Neutrophil (primary cell): ENCODE measurements at regions not wholly inside any gene's neighbourhood (a gene's known extent, or its start where the extent isn't known, plus 50 kb on each side); places are given as distances from the start of the nearest gene placed in this dataset.

ENCODE experiments used
- H3K27ac ChIP-seq: fragments of 200-600 bp; sonication (generic); 2 replicates; pipeline ENCODE4 v1.5.1; 2016; ENCODE audit warnings: mild to moderate bottlenecking, moderate library complexity
- H3K27me3 ChIP-seq: fragments of 200-600 bp; sonication (generic); 2 replicates; pipeline ENCODE4 v1.6.0; 2016; ENCODE audit warnings: mild to moderate bottlenecking
- H3K36me3 ChIP-seq: fragments of 200-600 bp; sonication (generic); 2 replicates; pipeline ENCODE4 v1.5.1; 2017
- H3K4me1 ChIP-seq, 2 experiments: fragments of 200-600 bp in 1 of 2; sonication (generic) in 1 of 2; 1 replicate in 1 of 2; 2 replicates in 1 of 2; pipeline versions ENCODE4 v1.5.1 to v1.6.1; 2013 to 2016; ENCODE audit warnings: low read depth in 1 of 2, low read length in 1 of 2, mild to moderate bottlenecking in 1 of 2, moderate library complexity in 1 of 2; ENCODE audit not compliant: control insufficient read depth in 1 of 2, insufficient read depth in 1 of 2
- H3K4me3 ChIP-seq, 2 experiments: fragments of 200-600 bp in 1 of 2; sonication (generic) in 1 of 2; 1 replicate in 1 of 2; 2 replicates in 1 of 2; pipeline ENCODE4 v1.5.1; 2013 to 2016; ENCODE audit warnings: low read depth in 1 of 2, low read length in 1 of 2, mild to moderate bottlenecking in 1 of 2, moderate library complexity in 1 of 2
- H3K9me3 ChIP-seq: fragments of 200-600 bp; sonication (generic); 2 replicates; pipeline ENCODE4 v1.5.1; 2016
- TF ChIP-seq, protein P1 (sequence below): fragments of 200-600 bp; sonication (generic); IDR thresholded peaks from 2 replicates; pipeline ENCODE4 v1.5.1; 2016; ENCODE audit warnings: antibody characterized with exemption

DNA sequence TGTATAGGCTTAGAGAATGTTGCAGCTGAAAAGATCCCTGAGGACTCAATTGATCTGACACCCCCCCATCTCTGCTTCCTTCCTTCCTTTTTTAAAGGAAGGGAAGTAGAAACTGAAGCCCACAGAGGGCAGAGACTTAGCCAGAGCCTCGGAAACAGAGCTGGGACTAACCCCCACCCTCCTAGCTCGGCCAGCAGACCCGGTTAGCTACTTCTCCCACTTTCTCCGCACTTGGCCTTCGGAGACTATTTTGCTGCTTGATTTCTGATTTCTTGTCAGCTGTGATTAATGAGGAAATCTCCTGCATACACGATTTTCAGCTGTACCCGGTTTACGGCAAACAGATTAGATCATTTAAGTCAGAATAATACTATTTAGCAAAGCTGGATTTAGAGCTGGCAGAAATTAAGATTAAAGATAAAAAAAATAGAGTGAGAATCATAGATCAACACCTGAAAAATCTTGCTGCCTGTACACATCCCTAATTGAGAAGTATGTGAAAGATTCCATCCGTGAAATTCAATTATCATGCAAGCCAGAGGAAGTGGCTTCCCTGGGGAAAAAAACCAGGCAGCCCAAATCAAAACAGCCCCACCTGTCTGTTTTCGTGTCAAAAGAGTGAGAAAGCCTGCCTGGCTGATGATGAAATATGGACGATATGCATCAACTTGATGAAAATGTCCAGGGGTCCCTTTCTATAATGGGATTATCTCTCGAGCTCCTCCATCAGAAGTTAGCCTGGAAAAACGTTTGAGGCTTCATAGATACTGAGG lies 159.5 kb upstream of the SHB start:
- Histone ChIP-seq H3K27me3 (peaks cover 31% of the 10 kb centered on the region), H3K36me3 (no peaks in the 10 kb centered on the region), H3K4me3 (no peak overlapping the region), H3K9me3 (no peaks in the 10 kb centered on the region), H3K4me1 (no peaks in the 10 kb centered on the region), H3K27ac (no peak overlapping the region)
- TF ChIP-seq, protein P1, sequence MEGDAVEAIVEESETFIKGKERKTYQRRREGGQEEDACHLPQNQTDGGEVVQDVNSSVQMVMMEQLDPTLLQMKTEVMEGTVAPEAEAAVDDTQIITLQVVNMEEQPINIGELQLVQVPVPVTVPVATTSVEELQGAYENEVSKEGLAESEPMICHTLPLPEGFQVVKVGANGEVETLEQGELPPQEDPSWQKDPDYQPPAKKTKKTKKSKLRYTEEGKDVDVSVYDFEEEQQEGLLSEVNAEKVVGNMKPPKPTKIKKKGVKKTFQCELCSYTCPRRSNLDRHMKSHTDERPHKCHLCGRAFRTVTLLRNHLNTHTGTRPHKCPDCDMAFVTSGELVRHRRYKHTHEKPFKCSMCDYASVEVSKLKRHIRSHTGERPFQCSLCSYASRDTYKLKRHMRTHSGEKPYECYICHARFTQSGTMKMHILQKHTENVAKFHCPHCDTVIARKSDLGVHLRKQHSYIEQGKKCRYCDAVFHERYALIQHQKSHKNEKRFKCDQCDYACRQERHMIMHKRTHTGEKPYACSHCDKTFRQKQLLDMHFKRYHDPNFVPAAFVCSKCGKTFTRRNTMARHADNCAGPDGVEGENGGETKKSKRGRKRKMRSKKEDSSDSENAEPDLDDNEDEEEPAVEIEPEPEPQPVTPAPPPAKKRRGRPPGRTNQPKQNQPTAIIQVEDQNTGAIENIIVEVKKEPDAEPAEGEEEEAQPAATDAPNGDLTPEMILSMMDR: no peak

DNA sequence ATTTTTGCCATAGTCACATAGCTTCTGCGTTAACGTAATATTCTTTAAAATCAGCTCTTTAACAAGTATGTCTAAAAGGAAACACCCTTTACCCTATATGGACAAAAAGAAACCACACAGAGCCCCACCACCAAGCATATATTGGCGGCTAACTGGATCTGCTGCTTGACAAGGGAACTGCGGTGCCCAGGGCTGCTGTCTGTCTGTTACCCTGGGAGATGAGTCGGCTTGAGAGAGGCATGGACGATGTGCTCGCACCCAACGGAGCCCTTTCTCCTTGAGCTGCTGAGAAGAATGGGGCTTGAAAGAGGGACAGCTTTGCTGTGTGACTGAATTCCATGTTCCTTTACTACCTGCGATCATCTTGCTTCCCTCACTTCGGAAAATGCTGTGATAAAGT lies 158.6 kb upstream of the SHB start:
- Histone ChIP-seq H3K9me3 (no peaks in the 10 kb centered on the region), H3K4me3 (no peak overlapping the region), H3K27me3 (peaks cover 31% of the 10 kb centered on the region), H3K27ac (no peak overlapping the region), H3K36me3 (no peaks in the 10 kb centered on the region), H3K4me1 (no peaks in the 10 kb centered on the region)
- TF ChIP-seq, protein P1: no peak

DNA sequence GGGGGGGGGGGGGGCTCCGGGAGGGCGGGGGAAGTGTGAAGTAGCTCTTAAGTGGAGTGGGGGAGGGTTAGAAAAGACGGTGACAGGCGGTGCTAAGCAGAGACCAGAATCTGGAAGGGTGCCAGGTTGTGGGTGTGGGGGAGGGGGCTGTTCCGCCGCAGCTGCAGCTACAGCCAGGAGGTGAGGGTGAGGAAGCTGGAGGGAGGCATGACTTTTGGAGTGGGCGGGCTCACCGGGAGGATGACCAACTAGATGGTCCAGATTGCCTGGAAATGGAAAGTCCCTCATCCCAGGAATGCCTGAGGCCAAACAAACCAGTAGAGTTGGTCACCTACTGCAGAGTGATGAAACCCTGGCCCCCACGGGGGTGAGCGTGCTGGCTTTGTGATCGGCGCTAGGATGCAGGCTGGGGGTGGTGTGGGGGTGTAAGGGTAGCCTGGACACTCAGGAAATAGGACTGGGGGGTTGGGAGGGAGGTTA lies 158.1 kb upstream of the SHB start:
- Histone ChIP-seq H3K27ac (no peak overlapping the region), H3K27me3 (peaks cover 31% of the 10 kb centered on the region), H3K9me3 (no peaks in the 10 kb centered on the region), H3K4me1 (no peaks in the 10 kb centered on the region), H3K36me3 (no peaks in the 10 kb centered on the region), H3K4me3 (no peak overlapping the region)
- TF ChIP-seq, protein P1: no peak

DNA sequence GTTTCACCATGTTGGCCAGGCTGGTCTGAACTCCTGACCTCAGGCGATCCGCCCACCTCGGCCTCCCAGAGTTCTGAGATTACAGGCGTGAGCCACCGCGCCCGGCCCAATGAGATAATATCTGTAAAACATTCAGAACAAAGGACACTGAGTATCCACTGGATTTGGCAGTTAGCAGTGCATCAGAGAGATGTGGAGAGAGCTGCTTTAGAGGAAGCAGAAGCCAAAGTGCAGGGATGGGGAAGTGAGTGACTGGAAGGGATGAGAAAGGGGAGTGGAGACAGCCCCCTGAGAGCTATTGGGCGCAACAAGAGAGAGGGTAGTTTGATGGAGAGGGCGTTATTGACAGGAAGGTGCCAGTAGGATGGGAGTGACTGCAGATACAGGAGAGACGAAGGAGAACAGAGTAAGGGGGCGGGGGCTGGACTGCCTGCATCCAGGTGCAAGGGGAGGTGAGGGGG lies 157.5 kb upstream of the SHB start:
- Histone ChIP-seq H3K27ac (no peak overlapping the region), H3K4me1 (no peaks in the 10 kb centered on the region), H3K4me3 (no peak overlapping the region), H3K9me3 (no peaks in the 10 kb centered on the region), H3K36me3 (no peaks in the 10 kb centered on the region), H3K27me3 (peaks cover 31% of the 10 kb centered on the region)
- TF ChIP-seq, protein P1: no peak

DNA sequence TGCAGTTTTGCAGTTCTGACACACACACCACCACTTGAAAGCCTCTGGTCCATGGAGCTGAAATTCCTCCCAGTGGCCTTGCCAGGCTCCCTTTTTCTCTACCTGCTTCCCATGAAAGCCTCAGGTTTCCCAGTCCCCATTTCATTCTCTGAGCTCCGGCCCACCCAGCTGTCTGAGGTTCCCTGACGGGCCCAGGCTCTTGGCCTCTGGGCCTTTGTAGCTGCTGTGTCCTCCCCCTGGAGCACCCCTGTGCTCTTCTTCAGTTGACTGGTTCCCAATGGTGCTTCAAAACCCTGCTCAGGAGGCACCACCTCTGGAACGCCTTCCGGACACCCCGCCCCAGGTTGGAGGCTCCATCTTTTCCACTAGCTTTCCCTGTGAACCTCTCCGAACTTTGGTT lies 155.9 kb upstream of the SHB start:
- Histone ChIP-seq H3K27me3 (peaks cover 31% of the 10 kb centered on the region), H3K4me1 (no peaks in the 10 kb centered on the region), H3K9me3 (no peaks in the 10 kb centered on the region), H3K4me3 (no peak overlapping the region), H3K36me3 (no peaks in the 10 kb centered on the region), H3K27ac (no peak overlapping the region)
- TF ChIP-seq, protein P1: no peak
